ENCODE measurements at regions not wholly inside any gene's neighbourhood (a gene's known extent, or its start where the extent isn't known, plus 50 kb on each side); places are given as distances from the start of the nearest gene placed in this dataset.

DNA sequence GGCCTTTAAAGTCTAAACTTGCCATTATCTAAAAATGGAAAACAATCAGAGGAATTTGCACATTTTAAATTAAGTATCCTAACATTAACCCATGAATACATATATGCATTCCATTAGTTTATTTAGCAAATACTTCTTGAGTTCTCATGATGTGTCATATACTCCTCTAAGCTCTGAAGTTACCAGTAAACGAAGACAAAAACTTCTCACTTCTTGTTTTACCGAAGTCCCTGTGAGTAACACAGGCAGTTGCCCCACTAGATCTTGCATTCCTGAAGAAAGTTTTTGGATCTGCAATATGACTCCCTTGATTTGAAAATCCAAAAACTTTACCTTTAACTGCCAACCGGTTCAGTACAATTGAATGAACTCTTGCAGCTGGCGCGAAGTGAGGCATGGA lies 439.0 kb upstream of the MPDZ start:
- no peak for ATAC-seq
- TF ChIP-seq TCF4 (CRISPR knock-in tag; IDR thresholded peaks at IDR 0.05; ENCODE audit: borderline replicate concordance): no peak
- TF ChIP-seq ESRRG (CRISPR knock-in tag; IDR thresholded peaks at IDR 0.05): no peak
- no peak for TF ChIP-seq ZFP3 (CRISPR knock-in tag; IDR thresholded peaks at IDR 0.05)
- TF ChIP-seq CREB5 (CRISPR knock-in tag; IDR thresholded peaks at IDR 0.05; ENCODE audit: low read depth): no peak
- TF ChIP-seq ISL1 (CRISPR knock-in tag; IDR thresholded peaks at IDR 0.05): no peak
- no peak for TF ChIP-seq ZNF70 (CRISPR knock-in tag; IDR thresholded peaks at IDR 0.05)
- no peak for TF ChIP-seq TSHZ2 (CRISPR knock-in tag; IDR thresholded peaks at IDR 0.05)
- no peak for TF ChIP-seq OSR1 (CRISPR knock-in tag; IDR thresholded peaks at IDR 0.05)
- no peak for TF ChIP-seq ARNTL (CRISPR knock-in tag; IDR thresholded peaks at IDR 0.05; ENCODE audit: borderline replicate concordance, low read depth)
- no peak for TF ChIP-seq SNAI2 (CRISPR knock-in tag; IDR thresholded peaks at IDR 0.05)
- TF ChIP-seq, protein P1, sequence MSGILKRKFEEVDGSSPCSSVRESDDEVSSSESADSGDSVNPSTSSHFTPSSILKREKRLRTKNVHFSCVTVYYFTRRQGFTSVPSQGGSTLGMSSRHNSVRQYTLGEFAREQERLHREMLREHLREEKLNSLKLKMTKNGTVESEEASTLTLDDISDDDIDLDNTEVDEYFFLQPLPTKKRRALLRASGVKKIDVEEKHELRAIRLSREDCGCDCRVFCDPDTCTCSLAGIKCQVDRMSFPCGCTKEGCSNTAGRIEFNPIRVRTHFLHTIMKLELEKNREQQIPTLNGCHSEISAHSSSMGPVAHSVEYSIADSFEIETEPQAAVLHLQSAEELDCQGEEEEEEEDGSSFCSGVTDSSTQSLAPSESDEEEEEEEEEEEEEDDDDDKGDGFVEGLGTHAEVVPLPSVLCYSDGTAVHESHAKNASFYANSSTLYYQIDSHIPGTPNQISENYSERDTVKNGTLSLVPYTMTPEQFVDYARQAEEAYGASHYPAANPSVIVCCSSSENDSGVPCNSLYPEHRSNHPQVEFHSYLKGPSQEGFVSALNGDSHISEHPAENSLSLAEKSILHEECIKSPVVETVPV (CRISPR knock-in tag; IDR thresholded peaks at IDR 0.05): no peak
- no peak for TF ChIP-seq PATZ1 (CRISPR knock-in tag; IDR thresholded peaks at IDR 0.05; ENCODE audit: borderline replicate concordance)
- no peak for TF ChIP-seq PPARA (CRISPR knock-in tag; IDR thresholded peaks at IDR 0.05; ENCODE audit: borderline replicate concordance)
- no peak for TF ChIP-seq GLIS3 (CRISPR knock-in tag; IDR thresholded peaks at IDR 0.05)
- no peak for TF ChIP-seq ZFP30 (CRISPR knock-in tag; IDR thresholded peaks at IDR 0.05)
- no peak for TF ChIP-seq BACH2 (CRISPR knock-in tag; IDR thresholded peaks at IDR 0.05; ENCODE audit: borderline replicate concordance)

DNA sequence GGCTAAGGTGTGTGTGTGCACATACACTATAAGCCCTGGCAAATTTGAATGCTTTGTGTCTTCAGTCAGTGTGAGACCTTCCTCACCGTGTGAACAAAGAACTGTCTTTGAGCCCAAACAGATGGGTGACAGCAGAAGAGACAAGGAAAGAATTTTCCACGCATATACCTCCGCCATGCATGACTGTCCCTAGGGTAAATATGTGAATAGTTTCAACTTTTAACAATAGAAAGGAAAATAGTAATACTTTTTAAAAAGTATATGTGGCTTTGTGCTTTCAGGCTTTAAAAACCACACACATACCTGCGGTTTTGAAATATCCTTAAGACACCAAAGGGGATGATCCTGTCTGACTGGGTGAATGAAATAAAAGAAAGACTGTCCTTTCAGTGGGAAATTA lies 438.6 kb upstream of the MPDZ start:
- 0 out of 3 replicates have a peak, but pooled peaks have one; percentile 19 for ATAC-seq
- no peak for TF ChIP-seq ZC3H10 (CRISPR knock-in tag; IDR thresholded peaks at IDR 0.05)
- no peak for TF ChIP-seq PATZ1 (CRISPR knock-in tag; IDR thresholded peaks at IDR 0.05; ENCODE audit: borderline replicate concordance)
- no peak for TF ChIP-seq TCF4 (CRISPR knock-in tag; IDR thresholded peaks at IDR 0.05; ENCODE audit: borderline replicate concordance)

- no peak for TF ChIP-seq ZNF70 (CRISPR knock-in tag; IDR thresholded peaks at IDR 0.05)
- no peak for TF ChIP-seq ZNF565 (CRISPR knock-in tag; conservative IDR thresholded peaks at IDR 0.05; ENCODE audit: low read depth)
- ATAC-seq: peak; percentile 50; the same call in 2 of the 3 replicates
Measured at GRCh38 chr9:13717322-13718054, 438.0 kb upstream of the MPDZ start.

Measured in SK-N-SH treated with all-trans-retinoic acid at 6 μM for 48 hours (cell line).